GM12878 (cell line): ENCODE measurements at regions not wholly inside any gene's neighbourhood (a gene's known extent, or its start where the extent isn't known, plus 50 kb on each side); places are given as distances from the start of the nearest gene placed in this dataset.

Experiments
- CREM ChIP-seq: IDR thresholded peaks from 2 replicates; pipeline ENCODE4 v1.6.1; 2014; ENCODE audit warnings: antibody characterized with exemption, low read depth
- HCFC1 ChIP-seq: fragments of 150-350 bp; IDR thresholded peaks from 2 replicates; pipeline ENCODE4 v1.6.1; 2014; ENCODE audit warnings: low read length
- HDAC6 ChIP-seq: fragments of 200-600 bp; sonication (generic); IDR thresholded peaks from one replicate; pipeline ENCODE4 v1.8.0; 2017; ENCODE audit warnings: antibody characterized with exemption; ENCODE audit not compliant: unreplicated experiment
- MTA2 ChIP-seq: fragments of 450-650 bp; IDR thresholded peaks from 2 replicates; pipeline ENCODE4 v1.6.1; 2016; ENCODE audit warnings: low read depth, mild to moderate bottlenecking, moderate library complexity
- USF2 ChIP-seq: IDR thresholded peaks from 2 replicates; pipeline ENCODE4 v1.6.1; 2011; ENCODE audit warnings: low read depth, low read length, improper control_type of control experiment, borderline replicate concordance
- TF ChIP-seq, protein P1 (sequence below): fragments of 450-650 bp; IDR thresholded peaks from 2 replicates; pipeline ENCODE4 v1.6.1; 2016; ENCODE audit warnings: mild to moderate bottlenecking, moderate library complexity, borderline replicate concordance

GRCh38 chr4:16278178-16278577, 51.9 kb upstream of the TAPT1 start (continued):
- TF ChIP-seq, protein P1, sequence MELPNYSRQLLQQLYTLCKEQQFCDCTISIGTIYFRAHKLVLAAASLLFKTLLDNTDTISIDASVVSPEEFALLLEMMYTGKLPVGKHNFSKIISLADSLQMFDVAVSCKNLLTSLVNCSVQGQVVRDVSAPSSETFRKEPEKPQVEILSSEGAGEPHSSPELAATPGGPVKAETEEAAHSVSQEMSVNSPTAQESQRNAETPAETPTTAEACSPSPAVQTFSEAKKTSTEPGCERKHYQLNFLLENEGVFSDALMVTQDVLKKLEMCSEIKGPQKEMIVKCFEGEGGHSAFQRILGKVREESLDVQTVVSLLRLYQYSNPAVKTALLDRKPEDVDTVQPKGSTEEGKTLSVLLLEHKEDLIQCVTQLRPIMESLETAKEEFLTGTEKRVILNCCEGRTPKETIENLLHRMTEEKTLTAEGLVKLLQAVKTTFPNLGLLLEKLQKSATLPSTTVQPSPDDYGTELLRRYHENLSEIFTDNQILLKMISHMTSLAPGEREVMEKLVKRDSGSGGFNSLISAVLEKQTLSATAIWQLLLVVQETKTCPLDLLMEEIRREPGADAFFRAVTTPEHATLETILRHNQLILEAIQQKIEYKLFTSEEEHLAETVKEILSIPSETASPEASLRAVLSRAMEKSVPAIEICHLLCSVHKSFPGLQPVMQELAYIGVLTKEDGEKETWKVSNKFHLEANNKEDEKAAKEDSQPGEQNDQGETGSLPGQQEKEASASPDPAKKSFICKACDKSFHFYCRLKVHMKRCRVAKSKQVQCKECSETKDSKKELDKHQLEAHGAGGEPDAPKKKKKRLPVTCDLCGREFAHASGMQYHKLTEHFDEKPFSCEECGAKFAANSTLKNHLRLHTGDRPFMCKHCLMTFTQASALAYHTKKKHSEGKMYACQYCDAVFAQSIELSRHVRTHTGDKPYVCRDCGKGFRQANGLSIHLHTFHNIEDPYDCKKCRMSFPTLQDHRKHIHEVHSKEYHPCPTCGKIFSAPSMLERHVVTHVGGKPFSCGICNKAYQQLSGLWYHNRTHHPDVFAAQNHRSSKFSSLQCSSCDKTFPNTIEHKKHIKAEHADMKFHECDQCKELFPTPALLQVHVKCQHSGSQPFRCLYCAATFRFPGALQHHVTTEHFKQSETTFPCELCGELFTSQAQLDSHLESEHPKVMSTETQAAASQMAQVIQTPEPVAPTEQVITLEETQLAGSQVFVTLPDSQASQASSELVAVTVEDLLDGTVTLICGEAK = no peak
- TF ChIP-seq HCFC1 (no peak), HDAC6 (no peak), USF2 (no peak), MTA2 (no peak), CREM (no peak)
